KMS-11 (cell line): ENCODE measurements at regions not wholly inside any gene's neighbourhood (a gene's known extent, or its start where the extent isn't known, plus 50 kb on each side); places are given as distances from the start of the nearest gene placed in this dataset.
"Not testable (repeated sequence)": the region's sequence is repeated elsewhere in the genome, so short reads cannot be mapped to it uniquely, and the experiment has no call there.

Experiments used
- H2AFZ ChIP-seq: fragments of 200-600 bp; sonication (generic); 2 replicates; pipeline ENCODE4 v1.6.1; 2016; ENCODE audit warnings: antibody characterized with exemption, mixed run types, low read depth
- H3K27ac ChIP-seq: fragments of 200-600 bp; sonication (generic); 2 replicates; pipeline ENCODE4 v1.6.1; 2016; ENCODE audit warnings: mild to moderate bottlenecking, mixed run types
- H3K27me3 ChIP-seq: fragments of 200-600 bp; sonication (generic); 2 replicates; pipeline ENCODE4 v1.6.1; 2017; ENCODE audit warnings: mild to moderate bottlenecking, low read depth, mixed run types, moderate library complexity; ENCODE audit not compliant: insufficient read depth
- H3K36me3 ChIP-seq: fragments of 200-600 bp; sonication (generic); 2 replicates; pipeline ENCODE4 v1.6.1; 2017; ENCODE audit warnings: mild to moderate bottlenecking, mixed run types; ENCODE audit not compliant: insufficient read depth
- H3K4me1 ChIP-seq: fragments of 200-600 bp; sonication (generic); 2 replicates; pipeline ENCODE4 v1.6.1; 2016; ENCODE audit warnings: mild to moderate bottlenecking, low read depth, mixed run types; ENCODE audit not compliant: poor library complexity, severe bottlenecking
- H3K4me2 ChIP-seq: fragments of 200-600 bp; sonication (generic); 2 replicates; pipeline ENCODE4 v1.7.0; 2016; ENCODE audit warnings: mild to moderate bottlenecking, mixed run types
- H3K4me3 ChIP-seq: fragments of 200-600 bp; sonication (generic); IDR thresholded peaks from 2 replicates; pipeline ENCODE4 v1.6.1; 2017; ENCODE audit warnings: low read depth, low read length, mixed read lengths; ENCODE audit not compliant: insufficient read depth
- H3K79me2 ChIP-seq: fragments of 200-600 bp; sonication (generic); 2 replicates; pipeline ENCODE4 v1.6.1; 2016; ENCODE audit warnings: low read depth, mixed run types; ENCODE audit not compliant: insufficient read depth
- H3K9ac ChIP-seq: fragments of 200-600 bp; sonication (generic); 2 replicates; pipeline ENCODE4 v1.6.1; 2016; ENCODE audit warnings: mild to moderate bottlenecking, mixed run types
- H4K20me1 ChIP-seq: fragments of 200-600 bp; sonication (generic); 2 replicates; pipeline ENCODE4 v1.6.1; 2016; ENCODE audit warnings: mild to moderate bottlenecking, mixed run types; ENCODE audit not compliant: insufficient read depth
- CTCF ChIP-seq: fragments of 200-600 bp; sonication (generic); conservative IDR thresholded peaks from 2 replicates; pipeline ENCODE4 v1.6.1; 2017; ENCODE audit warnings: low read depth, mild to moderate bottlenecking, antibody characterized with exemption, low read length, moderate library complexity, mixed read lengths

GRCh38 chr9:109996936-109997580 lies 210.9 kb downstream of the C9orf152 start:
- no peaks in the 10 kb centered on the region for H3K36me3 ChIP-seq
- H3K4me1 ChIP-seq: no peaks in the 10 kb centered on the region
- H3K27ac ChIP-seq: no peak overlapping the region
- H3K4me3 ChIP-seq: no peak overlapping the region
- no peaks in the 10 kb centered on the region for H4K20me1 ChIP-seq
- no peak for TF ChIP-seq CTCF
- no peaks in the 10 kb centered on the region for H3K79me2 ChIP-seq
- H3K4me2 ChIP-seq: no peak overlapping the region
- no peak overlapping the region for H2AFZ ChIP-seq
- no peaks in the 10 kb centered on the region for H3K27me3 ChIP-seq
- H3K9ac ChIP-seq: no peak overlapping the region

- H3K27me3 ChIP-seq: no peaks in the 10 kb centered on the region
- no peak overlapping the region for H3K4me2 ChIP-seq
- no peaks in the 10 kb centered on the region for H3K4me1 ChIP-seq
- H2AFZ ChIP-seq: no peak overlapping the region
- TF ChIP-seq CTCF: no peak
- H3K36me3 ChIP-seq: no peaks in the 10 kb centered on the region
- H3K27ac ChIP-seq: no peak overlapping the region
- H3K9ac ChIP-seq: no peak overlapping the region
- no peak overlapping the region for H3K4me3 ChIP-seq
- no peaks in the 10 kb centered on the region for H4K20me1 ChIP-seq
- no peaks in the 10 kb centered on the region for H3K79me2 ChIP-seq
These were observed 210.3 kb downstream of the C9orf152 start for GRCh38 chr9:109997682-109998081.

GRCh38 chr9:110005521-110005920 lies 202.4 kb downstream of the C9orf152 start:
- Histone ChIP-seq H3K27ac (peak overlapping the region; percentile 24; the same call in 1 of the 2 replicates), H3K9ac (peak overlapping the region; percentile 27; the same call in 1 of the 2 replicates), H2AFZ (peak overlapping the region; percentile 69; the same call in 1 of the 2 replicates), H3K4me1 (peaks cover 24% of the 10 kb centered on the region), H3K4me2 (peak overlapping the region; percentile 45; the same call in 1 of the 2 replicates)
- H4K20me1 ChIP-seq, H3K27me3 ChIP-seq, H3K4me3 ChIP-seq, H3K79me2 ChIP-seq, H3K36me3 ChIP-seq: not testable (repeated sequence)

GRCh38 chr9:110006657-110007056 lies 201.3 kb downstream of the C9orf152 start:
- Histone ChIP-seq H4K20me1 (no peaks in the 10 kb centered on the region), H3K4me2 (no peak overlapping the region), H3K4me1 (peaks cover 24% of the 10 kb centered on the region), H3K36me3 (no peaks in the 10 kb centered on the region), H3K9ac (no peak overlapping the region), H2AFZ (no peak overlapping the region), H3K4me3 (no peak overlapping the region), H3K27me3 (no peaks in the 10 kb centered on the region), H3K79me2 (no peaks in the 10 kb centered on the region), H3K27ac (no peak overlapping the region)
- no peak for TF ChIP-seq CTCF

- H3K79me2 ChIP-seq: no peaks in the 10 kb centered on the region
- no peak overlapping the region for H3K4me2 ChIP-seq
- no peak overlapping the region for H2AFZ ChIP-seq
- H3K9ac ChIP-seq: no peak overlapping the region
- no peaks in the 10 kb centered on the region for H4K20me1 ChIP-seq
- H3K27me3 ChIP-seq: no peaks in the 10 kb centered on the region
- TF ChIP-seq CTCF: no peak
- H3K4me1 ChIP-seq: peaks cover 24% of the 10 kb centered on the region
- H3K4me3 ChIP-seq: no peak overlapping the region
- H3K27ac ChIP-seq: no peak overlapping the region
- H3K36me3 ChIP-seq: no peaks in the 10 kb centered on the region
These were observed 200.3 kb downstream of the C9orf152 start for GRCh38 chr9:110007477-110008270.
